WTC11 (cell line): ENCODE measurements at regions not wholly inside any gene's neighbourhood (a gene's known extent, or its start where the extent isn't known, plus 50 kb on each side); places are given as distances from the start of the nearest gene placed in this dataset.

Experiments used
- ATAC-seq: fragments of 200-7000 bp; cut with Tn5 transposase; 2 replicates; pipeline ENCODE4 v1.10.0; 2021; ENCODE audit warnings: mild to moderate bottlenecking, moderate library complexity
- CTCF ChIA-PET: fragments of 300-600 bp; sonication (Branson Sonifier 250); formaldehyde crosslinking; loops from one replicate; lab custom pipeline; 2021; ENCODE audit warnings: antibody characterized with exemption; lab: Charles Lee
- POLR2A ChIA-PET: fragments of 350-600 bp; sonication (Branson Sonifier 250); formaldehyde crosslinking; loops from one replicate; lab custom pipeline; 2021; ENCODE audit warnings: antibody characterized with exemption; lab: Charles Lee
- DNase-seq: peaks from one replicate; pipeline ENCODE4 v3.0.0; 2021; ENCODE audit warnings: low spot score
- H3K27ac Mint-ChIP-seq: 2 replicates; pipeline ENCODE4 v1.8.0; 2021; ENCODE audit warnings: mixed read lengths
- H3K27me3 Mint-ChIP-seq: 2 replicates; pipeline ENCODE4 v1.8.0; 2021; ENCODE audit warnings: low read depth, mild to moderate bottlenecking, moderate library complexity, mixed read lengths
- H3K36me3 Mint-ChIP-seq: 2 replicates; pipeline ENCODE4 v1.8.0; 2021; ENCODE audit warnings: mixed read lengths
- H3K4me1 Mint-ChIP-seq: 2 replicates; pipeline ENCODE4 v1.8.0; 2022; ENCODE audit warnings: mixed read lengths
- H3K4me3 Mint-ChIP-seq: 2 replicates; pipeline ENCODE4 v1.8.0; 2021; ENCODE audit warnings: mild to moderate bottlenecking, moderate library complexity, mixed read lengths
- H3K9me3 Mint-ChIP-seq: 2 replicates; pipeline ENCODE4 v1.8.0; 2021; ENCODE audit warnings: mixed read lengths
- ATF1 ChIP-seq: sonication (generic); formaldehyde crosslinking; IDR thresholded peaks from 2 replicates; pipeline ENCODE4 v1.8.1; 2023; ENCODE audit warnings: mild to moderate bottlenecking, moderate library complexity, missing genetic modification reagents
- CBFB ChIP-seq: sonication (generic); formaldehyde crosslinking; IDR thresholded peaks from 2 replicates; pipeline ENCODE4 v1.8.1; 2022; ENCODE audit warnings: mild to moderate bottlenecking, low read depth, missing genetic modification reagents
- CREB1 ChIP-seq: sonication (generic); formaldehyde crosslinking; IDR thresholded peaks from 2 replicates; pipeline ENCODE4 v1.8.0; 2023; ENCODE audit warnings: mild to moderate bottlenecking, missing genetic modification reagents
- ELF4 ChIP-seq: sonication (generic); formaldehyde crosslinking; IDR thresholded peaks from 2 replicates; pipeline ENCODE4 v1.8.1; 2022; ENCODE audit warnings: low read depth, mild to moderate bottlenecking, moderate library complexity, missing genetic modification reagents
- EMX1 ChIP-seq: fragments of 250-450 bp; sonication (Bioruptor Pico); IDR thresholded peaks from 2 replicates; pipeline ENCODE4 v1.8.0; 2021; ENCODE audit warnings: mild to moderate bottlenecking
- ZBTB21 ChIP-seq: sonication (generic); formaldehyde crosslinking; IDR thresholded peaks from 2 replicates; pipeline ENCODE4 v1.8.1; 2023; ENCODE audit warnings: mild to moderate bottlenecking, missing genetic modification reagents, borderline replicate concordance
- ZNF219 ChIP-seq: sonication (generic); formaldehyde crosslinking; IDR thresholded peaks from 2 replicates; pipeline ENCODE4 v1.8.0; 2023; ENCODE audit warnings: missing genetic modification reagents, mild to moderate bottlenecking, borderline replicate concordance
- ZNF423 ChIP-seq: fragments of 250-450 bp; sonication (Bioruptor Pico); IDR thresholded peaks from 2 replicates; pipeline ENCODE4 v2.1.2; 2022; ENCODE audit warnings: mild to moderate bottlenecking, moderate library complexity
- TF ChIP-seq, protein P1 (sequence below): fragments of 250-450 bp; sonication (Bioruptor Pico); IDR thresholded peaks from 2 replicates; pipeline ENCODE4 v1.9.0; 2021; ENCODE audit warnings: mild to moderate bottlenecking
- TF ChIP-seq, protein P2 (sequence below): sonication (generic); formaldehyde crosslinking; IDR thresholded peaks from 2 replicates; pipeline ENCODE4 v1.8.1; 2022; ENCODE audit warnings: missing genetic modification reagents, borderline replicate concordance
- TF ChIP-seq, protein P3 (sequence below): sonication (generic); formaldehyde crosslinking; IDR thresholded peaks from 2 replicates; pipeline ENCODE4 v1.8.1; 2023; ENCODE audit warnings: mild to moderate bottlenecking, missing genetic modification reagents, moderate library complexity
- TF ChIP-seq, protein P4 (sequence below): sonication (generic); formaldehyde crosslinking; conservative IDR thresholded peaks from 2 replicates; pipeline ENCODE4 v1.8.1; 2022; ENCODE audit warnings: mild to moderate bottlenecking, missing genetic modification reagents
- TF ChIP-seq, protein P5 (sequence below): fragments of 250-450 bp; sonication (Bioruptor Pico); IDR thresholded peaks from 2 replicates; pipeline ENCODE4 v1.9.0; 2021; ENCODE audit warnings: moderate library complexity, mild to moderate bottlenecking, inconsistent platforms, borderline replicate concordance
- TF ChIP-seq, protein P6 (sequence below): sonication (generic); formaldehyde crosslinking; IDR thresholded peaks from 2 replicates; pipeline ENCODE4 v1.8.1; 2022; ENCODE audit warnings: low read depth, missing genetic modification reagents, borderline replicate concordance
- TF ChIP-seq, protein P7 (sequence below): sonication (generic); formaldehyde crosslinking; IDR thresholded peaks from 2 replicates; pipeline ENCODE4 v1.8.0; 2022; ENCODE audit warnings: mild to moderate bottlenecking, missing genetic modification reagents
- TF ChIP-seq, protein P8 (sequence below): sonication (generic); formaldehyde crosslinking; IDR thresholded peaks from 2 replicates; pipeline ENCODE4 v1.8.1; 2023; ENCODE audit warnings: mild to moderate bottlenecking, missing genetic modification reagents
- TF ChIP-seq, protein P9 (sequence below): sonication (generic); formaldehyde crosslinking; IDR thresholded peaks from 2 replicates; pipeline ENCODE4 v1.8.0; 2022; ENCODE audit warnings: mild to moderate bottlenecking, missing genetic modification reagents
- TF ChIP-seq, protein P10 (sequence below): sonication (generic); formaldehyde crosslinking; IDR thresholded peaks from 2 replicates; pipeline ENCODE4 v1.8.0; 2023; ENCODE audit warnings: missing genetic modification reagents, mild to moderate bottlenecking, borderline replicate concordance

DNA sequence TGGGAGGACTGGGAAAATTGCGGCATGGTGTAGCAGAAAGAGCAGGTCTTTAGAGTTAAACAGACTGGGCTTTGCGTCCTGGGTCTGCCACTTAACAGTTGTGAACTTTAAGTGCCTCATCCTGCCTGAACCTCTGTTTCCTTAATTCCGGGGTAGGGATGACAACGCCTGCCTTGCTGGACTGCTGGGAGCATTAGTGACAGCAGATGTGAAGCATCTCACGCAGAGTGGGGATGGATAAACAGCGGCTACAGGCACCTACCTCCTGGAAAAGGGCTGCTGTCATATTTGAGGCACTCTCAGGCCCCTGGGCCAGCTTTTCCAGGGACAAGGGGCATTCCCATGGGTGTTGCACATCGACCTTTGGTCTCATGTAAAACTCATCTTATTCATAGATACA, 572.2 kb downstream of the TBC1D22A start:
- TF ChIP-seq, protein P1, sequence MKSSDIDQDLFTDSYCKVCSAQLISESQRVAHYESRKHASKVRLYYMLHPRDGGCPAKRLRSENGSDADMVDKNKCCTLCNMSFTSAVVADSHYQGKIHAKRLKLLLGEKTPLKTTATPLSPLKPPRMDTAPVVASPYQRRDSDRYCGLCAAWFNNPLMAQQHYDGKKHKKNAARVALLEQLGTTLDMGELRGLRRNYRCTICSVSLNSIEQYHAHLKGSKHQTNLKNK (CRISPR knock-in tag): no peak
- TF ChIP-seq EMX1 (CRISPR knock-in tag) (no peak), CBFB (no peak), ZNF219 (CRISPR knock-in tag) (no peak), ATF1 (no peak), ZNF423 (no peak), CREB1 (no peak), ZBTB21 (CRISPR knock-in tag) (no peak), ELF4 (no peak)
- TF ChIP-seq, protein P2, sequence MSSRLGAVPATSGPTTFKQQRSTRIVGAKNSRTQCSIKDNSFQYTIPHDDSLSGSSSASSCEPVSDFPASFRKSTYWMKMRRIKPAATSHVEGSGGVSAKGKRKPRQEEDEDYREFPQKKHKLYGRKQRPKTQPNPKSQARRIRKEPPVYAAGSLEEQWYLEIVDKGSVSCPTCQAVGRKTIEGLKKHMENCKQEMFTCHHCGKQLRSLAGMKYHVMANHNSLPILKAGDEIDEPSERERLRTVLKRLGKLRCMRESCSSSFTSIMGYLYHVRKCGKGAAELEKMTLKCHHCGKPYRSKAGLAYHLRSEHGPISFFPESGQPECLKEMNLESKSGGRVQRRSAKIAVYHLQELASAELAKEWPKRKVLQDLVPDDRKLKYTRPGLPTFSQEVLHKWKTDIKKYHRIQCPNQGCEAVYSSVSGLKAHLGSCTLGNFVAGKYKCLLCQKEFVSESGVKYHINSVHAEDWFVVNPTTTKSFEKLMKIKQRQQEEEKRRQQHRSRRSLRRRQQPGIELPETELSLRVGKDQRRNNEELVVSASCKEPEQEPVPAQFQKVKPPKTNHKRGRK (CRISPR knock-in tag): no peak
- TF ChIP-seq, protein P3, sequence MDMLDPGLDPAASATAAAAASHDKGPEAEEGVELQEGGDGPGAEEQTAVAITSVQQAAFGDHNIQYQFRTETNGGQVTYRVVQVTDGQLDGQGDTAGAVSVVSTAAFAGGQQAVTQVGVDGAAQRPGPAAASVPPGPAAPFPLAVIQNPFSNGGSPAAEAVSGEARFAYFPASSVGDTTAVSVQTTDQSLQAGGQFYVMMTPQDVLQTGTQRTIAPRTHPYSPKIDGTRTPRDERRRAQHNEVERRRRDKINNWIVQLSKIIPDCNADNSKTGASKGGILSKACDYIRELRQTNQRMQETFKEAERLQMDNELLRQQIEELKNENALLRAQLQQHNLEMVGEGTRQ: no peak
- TF ChIP-seq, protein P4, sequence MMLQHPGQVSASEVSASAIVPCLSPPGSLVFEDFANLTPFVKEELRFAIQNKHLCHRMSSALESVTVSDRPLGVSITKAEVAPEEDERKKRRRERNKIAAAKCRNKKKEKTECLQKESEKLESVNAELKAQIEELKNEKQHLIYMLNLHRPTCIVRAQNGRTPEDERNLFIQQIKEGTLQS (CRISPR knock-in tag): no peak
- TF ChIP-seq, protein P5, sequence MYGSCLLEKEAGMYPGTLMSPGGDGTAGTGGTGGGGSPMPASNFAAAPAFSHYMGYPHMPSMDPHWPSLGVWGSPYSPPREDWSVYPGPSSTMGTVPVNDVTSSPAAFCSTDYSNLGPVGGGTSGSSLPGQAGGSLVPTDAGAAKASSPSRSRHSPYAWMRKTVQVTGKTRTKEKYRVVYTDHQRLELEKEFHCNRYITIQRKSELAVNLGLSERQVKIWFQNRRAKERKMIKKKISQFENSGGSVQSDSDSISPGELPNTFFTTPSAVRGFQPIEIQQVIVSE (CRISPR knock-in tag): no peak
- TF ChIP-seq, protein P6, sequence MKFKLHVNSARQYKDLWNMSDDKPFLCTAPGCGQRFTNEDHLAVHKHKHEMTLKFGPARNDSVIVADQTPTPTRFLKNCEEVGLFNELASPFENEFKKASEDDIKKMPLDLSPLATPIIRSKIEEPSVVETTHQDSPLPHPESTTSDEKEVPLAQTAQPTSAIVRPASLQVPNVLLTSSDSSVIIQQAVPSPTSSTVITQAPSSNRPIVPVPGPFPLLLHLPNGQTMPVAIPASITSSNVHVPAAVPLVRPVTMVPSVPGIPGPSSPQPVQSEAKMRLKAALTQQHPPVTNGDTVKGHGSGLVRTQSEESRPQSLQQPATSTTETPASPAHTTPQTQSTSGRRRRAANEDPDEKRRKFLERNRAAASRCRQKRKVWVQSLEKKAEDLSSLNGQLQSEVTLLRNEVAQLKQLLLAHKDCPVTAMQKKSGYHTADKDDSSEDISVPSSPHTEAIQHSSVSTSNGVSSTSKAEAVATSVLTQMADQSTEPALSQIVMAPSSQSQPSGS (CRISPR knock-in tag): no peak
- TF ChIP-seq, protein P7, sequence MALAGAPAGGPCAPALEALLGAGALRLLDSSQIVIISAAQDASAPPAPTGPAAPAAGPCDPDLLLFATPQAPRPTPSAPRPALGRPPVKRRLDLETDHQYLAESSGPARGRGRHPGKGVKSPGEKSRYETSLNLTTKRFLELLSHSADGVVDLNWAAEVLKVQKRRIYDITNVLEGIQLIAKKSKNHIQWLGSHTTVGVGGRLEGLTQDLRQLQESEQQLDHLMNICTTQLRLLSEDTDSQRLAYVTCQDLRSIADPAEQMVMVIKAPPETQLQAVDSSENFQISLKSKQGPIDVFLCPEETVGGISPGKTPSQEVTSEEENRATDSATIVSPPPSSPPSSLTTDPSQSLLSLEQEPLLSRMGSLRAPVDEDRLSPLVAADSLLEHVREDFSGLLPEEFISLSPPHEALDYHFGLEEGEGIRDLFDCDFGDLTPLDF: no peak
- TF ChIP-seq, protein P8, sequence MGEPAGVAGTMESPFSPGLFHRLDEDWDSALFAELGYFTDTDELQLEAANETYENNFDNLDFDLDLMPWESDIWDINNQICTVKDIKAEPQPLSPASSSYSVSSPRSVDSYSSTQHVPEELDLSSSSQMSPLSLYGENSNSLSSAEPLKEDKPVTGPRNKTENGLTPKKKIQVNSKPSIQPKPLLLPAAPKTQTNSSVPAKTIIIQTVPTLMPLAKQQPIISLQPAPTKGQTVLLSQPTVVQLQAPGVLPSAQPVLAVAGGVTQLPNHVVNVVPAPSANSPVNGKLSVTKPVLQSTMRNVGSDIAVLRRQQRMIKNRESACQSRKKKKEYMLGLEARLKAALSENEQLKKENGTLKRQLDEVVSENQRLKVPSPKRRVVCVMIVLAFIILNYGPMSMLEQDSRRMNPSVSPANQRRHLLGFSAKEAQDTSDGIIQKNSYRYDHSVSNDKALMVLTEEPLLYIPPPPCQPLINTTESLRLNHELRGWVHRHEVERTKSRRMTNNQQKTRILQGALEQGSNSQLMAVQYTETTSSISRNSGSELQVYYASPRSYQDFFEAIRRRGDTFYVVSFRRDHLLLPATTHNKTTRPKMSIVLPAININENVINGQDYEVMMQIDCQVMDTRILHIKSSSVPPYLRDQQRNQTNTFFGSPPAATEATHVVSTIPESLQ (CRISPR knock-in tag): no peak
- TF ChIP-seq, protein P9, sequence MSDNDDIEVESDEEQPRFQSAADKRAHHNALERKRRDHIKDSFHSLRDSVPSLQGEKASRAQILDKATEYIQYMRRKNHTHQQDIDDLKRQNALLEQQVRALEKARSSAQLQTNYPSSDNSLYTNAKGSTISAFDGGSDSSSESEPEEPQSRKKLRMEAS: no peak
- TF ChIP-seq, protein P10, sequence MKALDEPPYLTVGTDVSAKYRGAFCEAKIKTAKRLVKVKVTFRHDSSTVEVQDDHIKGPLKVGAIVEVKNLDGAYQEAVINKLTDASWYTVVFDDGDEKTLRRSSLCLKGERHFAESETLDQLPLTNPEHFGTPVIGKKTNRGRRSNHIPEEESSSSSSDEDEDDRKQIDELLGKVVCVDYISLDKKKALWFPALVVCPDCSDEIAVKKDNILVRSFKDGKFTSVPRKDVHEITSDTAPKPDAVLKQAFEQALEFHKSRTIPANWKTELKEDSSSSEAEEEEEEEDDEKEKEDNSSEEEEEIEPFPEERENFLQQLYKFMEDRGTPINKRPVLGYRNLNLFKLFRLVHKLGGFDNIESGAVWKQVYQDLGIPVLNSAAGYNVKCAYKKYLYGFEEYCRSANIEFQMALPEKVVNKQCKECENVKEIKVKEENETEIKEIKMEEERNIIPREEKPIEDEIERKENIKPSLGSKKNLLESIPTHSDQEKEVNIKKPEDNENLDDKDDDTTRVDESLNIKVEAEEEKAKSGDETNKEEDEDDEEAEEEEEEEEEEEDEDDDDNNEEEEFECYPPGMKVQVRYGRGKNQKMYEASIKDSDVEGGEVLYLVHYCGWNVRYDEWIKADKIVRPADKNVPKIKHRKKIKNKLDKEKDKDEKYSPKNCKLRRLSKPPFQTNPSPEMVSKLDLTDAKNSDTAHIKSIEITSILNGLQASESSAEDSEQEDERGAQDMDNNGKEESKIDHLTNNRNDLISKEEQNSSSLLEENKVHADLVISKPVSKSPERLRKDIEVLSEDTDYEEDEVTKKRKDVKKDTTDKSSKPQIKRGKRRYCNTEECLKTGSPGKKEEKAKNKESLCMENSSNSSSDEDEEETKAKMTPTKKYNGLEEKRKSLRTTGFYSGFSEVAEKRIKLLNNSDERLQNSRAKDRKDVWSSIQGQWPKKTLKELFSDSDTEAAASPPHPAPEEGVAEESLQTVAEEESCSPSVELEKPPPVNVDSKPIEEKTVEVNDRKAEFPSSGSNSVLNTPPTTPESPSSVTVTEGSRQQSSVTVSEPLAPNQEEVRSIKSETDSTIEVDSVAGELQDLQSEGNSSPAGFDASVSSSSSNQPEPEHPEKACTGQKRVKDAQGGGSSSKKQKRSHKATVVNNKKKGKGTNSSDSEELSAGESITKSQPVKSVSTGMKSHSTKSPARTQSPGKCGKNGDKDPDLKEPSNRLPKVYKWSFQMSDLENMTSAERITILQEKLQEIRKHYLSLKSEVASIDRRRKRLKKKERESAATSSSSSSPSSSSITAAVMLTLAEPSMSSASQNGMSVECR (CRISPR knock-in tag): no peak
- H3K27ac Mint-ChIP-seq: no peak overlapping the region
- no peak overlapping the region for H3K4me3 Mint-ChIP-seq
- peaks cover 5% of the 10 kb centered on the region; the same call in 1 of the 2 replicates for H3K27me3 Mint-ChIP-seq
- no peaks in the 10 kb centered on the region; the same call in 1 of the 2 replicates for H3K4me1 Mint-ChIP-seq
- H3K9me3 Mint-ChIP-seq: peaks cover 56% of the 10 kb centered on the region
- CTCF ChIA-PET: no interaction called here
- POLR2A ChIA-PET: no interaction called here
- H3K36me3 Mint-ChIP-seq: peaks cover 19% of the 10 kb centered on the region
- ATAC-seq (no peak), DNase-seq (no peak)
